Hepatocyte (in vitro differentiated cells): ENCODE measurements at regions not wholly inside any gene's neighbourhood (a gene's known extent, or its start where the extent isn't known, plus 50 kb on each side); places are given as distances from the start of the nearest gene placed in this dataset.

Experiments used
- CTCF ChIP-seq: fragments of 200-600 bp; sonication (generic); IDR thresholded peaks from 2 replicates; pipeline ENCODE4 v1.5.1; 2016; ENCODE audit warnings: antibody characterized with exemption, mild to moderate bottlenecking; ENCODE audit not compliant: poor library complexity
- EZH2phosphoT487 ChIP-seq: fragments of 200-600 bp; sonication (generic); IDR thresholded peaks from one replicate; pipeline ENCODE4 v1.6.1; 2018; ENCODE audit warnings: antibody characterized with exemption, mild to moderate bottlenecking, low read depth, moderate library complexity; ENCODE audit not compliant: unreplicated experiment, severe bottlenecking

- TF ChIP-seq CTCF (peak; percentile 48), EZH2phosphoT487 (no peak)
Observed at GRCh38 chr5:39716532-39717028, 291.8 kb upstream of the DAB2 start.
